Right atrium auricular region (tissue), 2 donors: ENCODE measurements at regions not wholly inside any gene's neighbourhood (a gene's known extent, or its start where the extent isn't known, plus 50 kb on each side); places are given as distances from the start of the nearest gene placed in this dataset.

Experiments
- DNase-seq: peaks from one replicate; pipeline ENCODE4 v3.0.0-alpha.2; 2019; ENCODE audit warnings: low spot score
- H3K27ac ChIP-seq, 2 donors: fragments of 200-600 bp; sonication (generic); 1 replicate in 1 of 2; 2 replicates in 1 of 2; pipeline ENCODE4 v1.5.1; 2016 to 2019
- H3K27me3 ChIP-seq, 2 donors: fragments of 200-600 bp; sonication (generic); one replicate each; pipeline versions ENCODE4 v1.5.1 to v1.6.0; 2017 to 2019
- H3K36me3 ChIP-seq: fragments of 200-600 bp; sonication (generic); one replicate; pipeline ENCODE4 v1.5.1; 2016
- H3K4me1 ChIP-seq, 2 donors: fragments of 200-600 bp; sonication (generic); one replicate each; pipeline versions ENCODE4 v1.5.1 to v1.6.0; 2017 to 2019
- H3K4me3 ChIP-seq, 2 donors: fragments of 200-600 bp; sonication (generic); 1 replicate in 1 of 2; 2 replicates in 1 of 2; pipeline ENCODE4 v1.5.1; 2017 to 2019; ENCODE audit warnings: mild to moderate bottlenecking in 1 of 2, moderate library complexity in 1 of 2
- H3K9me3 ChIP-seq, 2 donors: fragments of 200-600 bp; sonication (generic); one replicate each; pipeline ENCODE4 v1.5.1; 2019
- TF ChIP-seq, protein P1 (sequence below), 2 donors: fragments of 200-600 bp; sonication (generic); IDR thresholded peaks; one replicate each; pipeline ENCODE4 v1.5.1; 2019; ENCODE audit warnings: antibody characterized with exemption in 2 of 2

DNA sequence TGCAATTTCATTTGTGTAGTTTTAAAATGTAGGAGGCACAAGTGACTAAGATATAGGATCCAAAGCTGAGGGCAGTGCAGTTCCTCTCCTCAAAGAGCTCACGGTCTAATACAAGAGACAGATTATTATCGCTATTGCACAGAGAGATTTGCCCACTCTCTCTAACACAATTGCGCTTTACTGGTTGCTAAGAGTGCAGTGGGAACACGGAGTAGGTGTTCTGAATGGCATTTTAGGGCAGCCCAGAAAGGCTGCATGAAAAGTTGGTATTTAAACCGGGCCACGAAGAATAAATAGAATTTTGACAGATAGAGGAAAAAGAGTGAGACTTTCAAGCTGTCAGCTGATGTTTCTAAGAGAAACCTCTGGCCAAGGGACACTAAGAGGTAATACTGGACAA is 79.5 kb downstream of the BLID start:
- H3K4me3 ChIP-seq, result no peak overlapping the region
- no peak for DNase-seq
- no peaks in the 10 kb centered on the region for H3K36me3 ChIP-seq
- H3K27me3 ChIP-seq, result no peaks in the 10 kb centered on the region
- peaks cover 0 to 10% of the 10 kb centered on the region in 2 donors for H3K4me1 ChIP-seq
- TF ChIP-seq, protein P1, sequence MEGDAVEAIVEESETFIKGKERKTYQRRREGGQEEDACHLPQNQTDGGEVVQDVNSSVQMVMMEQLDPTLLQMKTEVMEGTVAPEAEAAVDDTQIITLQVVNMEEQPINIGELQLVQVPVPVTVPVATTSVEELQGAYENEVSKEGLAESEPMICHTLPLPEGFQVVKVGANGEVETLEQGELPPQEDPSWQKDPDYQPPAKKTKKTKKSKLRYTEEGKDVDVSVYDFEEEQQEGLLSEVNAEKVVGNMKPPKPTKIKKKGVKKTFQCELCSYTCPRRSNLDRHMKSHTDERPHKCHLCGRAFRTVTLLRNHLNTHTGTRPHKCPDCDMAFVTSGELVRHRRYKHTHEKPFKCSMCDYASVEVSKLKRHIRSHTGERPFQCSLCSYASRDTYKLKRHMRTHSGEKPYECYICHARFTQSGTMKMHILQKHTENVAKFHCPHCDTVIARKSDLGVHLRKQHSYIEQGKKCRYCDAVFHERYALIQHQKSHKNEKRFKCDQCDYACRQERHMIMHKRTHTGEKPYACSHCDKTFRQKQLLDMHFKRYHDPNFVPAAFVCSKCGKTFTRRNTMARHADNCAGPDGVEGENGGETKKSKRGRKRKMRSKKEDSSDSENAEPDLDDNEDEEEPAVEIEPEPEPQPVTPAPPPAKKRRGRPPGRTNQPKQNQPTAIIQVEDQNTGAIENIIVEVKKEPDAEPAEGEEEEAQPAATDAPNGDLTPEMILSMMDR (IDR thresholded peaks at IDR 0.05), result no peak
- H3K27ac ChIP-seq, result no peak overlapping the region
- no peaks in the 10 kb centered on the region for H3K9me3 ChIP-seq

DNA sequence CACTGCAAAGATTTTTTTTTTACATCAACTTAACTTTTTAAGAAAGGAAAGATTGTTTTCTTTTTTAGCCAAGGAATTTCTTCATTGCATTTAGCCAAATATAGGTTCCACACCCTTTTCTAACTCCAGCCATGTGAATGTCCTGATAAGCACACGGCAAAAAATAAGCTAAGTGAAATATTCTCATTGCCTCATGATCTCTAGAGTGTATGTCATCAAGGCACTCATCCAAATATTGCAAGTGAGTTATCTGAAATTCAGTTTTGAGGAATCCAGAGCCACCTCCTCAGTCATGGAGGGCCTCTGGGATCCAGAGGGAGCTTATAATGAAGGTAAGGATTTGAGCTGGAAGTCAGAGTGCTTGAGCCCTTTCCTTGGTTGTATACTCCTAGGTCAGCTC is 80.0 kb downstream of the BLID start:
- Histone ChIP-seq H3K36me3 (no peaks in the 10 kb centered on the region), H3K27ac (no peak overlapping the region)

DNA sequence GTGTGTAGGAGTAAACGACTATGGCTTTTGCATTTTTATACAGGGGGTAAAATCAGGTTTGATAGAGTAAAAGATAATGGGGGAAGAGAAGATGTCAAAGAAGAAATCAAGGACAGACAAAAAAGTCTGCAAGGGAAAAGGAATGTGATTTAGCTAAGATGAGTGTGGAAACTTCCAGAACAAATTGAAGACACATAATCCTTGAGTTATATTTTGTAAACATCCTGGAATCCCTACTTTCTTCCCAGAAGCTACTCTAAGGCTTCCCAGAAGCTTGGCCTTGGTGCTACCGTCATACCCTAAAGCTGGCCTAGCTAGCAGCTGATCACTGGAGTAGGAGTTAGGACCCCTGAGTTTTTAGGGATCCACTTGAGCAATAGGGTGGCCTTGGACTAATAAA is 82.4 kb downstream of the BLID start:
- no peak overlapping the region for H3K27ac ChIP-seq
- H3K36me3 ChIP-seq, result no peaks in the 10 kb centered on the region
- no peaks in the 10 kb centered on the region for H3K27me3 ChIP-seq
- DNase-seq, result no peak
- TF ChIP-seq, protein P1 (IDR thresholded peaks at IDR 0.05), result no peak
- H3K4me1 ChIP-seq, result peaks cover 0 to 10% of the 10 kb centered on the region in 2 donors
- H3K9me3 ChIP-seq, result no peaks in the 10 kb centered on the region
- H3K4me3 ChIP-seq, result no peak overlapping the region

More for the DNA sequence above, 80.0 kb downstream of the BLID start:
- DNase-seq, result no peak
- TF ChIP-seq, protein P1 (IDR thresholded peaks at IDR 0.05), result no peak
- Histone ChIP-seq H3K4me3 (no peak overlapping the region), H3K9me3 (no peaks in the 10 kb centered on the region), H3K27me3 (no peaks in the 10 kb centered on the region), H3K4me1 (peaks cover 0 to 10% of the 10 kb centered on the region in 2 donors)

DNA sequence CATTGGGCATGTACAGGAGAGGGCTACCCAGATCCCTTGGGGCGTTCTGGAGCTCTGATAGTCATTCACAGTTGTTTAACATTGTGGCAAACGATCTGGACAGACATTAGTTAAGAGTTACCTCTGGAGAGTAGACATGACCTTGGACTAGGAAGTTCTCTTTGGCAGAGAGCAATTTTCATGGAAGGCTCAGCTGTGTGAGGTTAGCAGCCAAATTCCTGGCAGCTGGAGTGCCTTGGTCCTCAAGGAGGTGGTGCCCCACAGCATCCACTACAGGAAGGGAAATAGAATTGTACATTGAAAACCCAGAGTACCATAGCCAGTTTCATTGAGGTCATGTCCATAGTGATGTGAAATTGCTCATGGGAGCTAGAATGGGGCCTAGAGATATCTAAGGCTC is 82.8 kb downstream of the BLID start:
- H3K4me1 ChIP-seq, result peaks cover 0 to 10% of the 10 kb centered on the region in 2 donors
- TF ChIP-seq, protein P1 (IDR thresholded peaks at IDR 0.05), result no peak
- H3K4me3 ChIP-seq, result no peak overlapping the region
- no peak overlapping the region for H3K27ac ChIP-seq
- DNase-seq, result no peak
- H3K9me3 ChIP-seq, result no peaks in the 10 kb centered on the region
- H3K27me3 ChIP-seq, result no peaks in the 10 kb centered on the region
- no peaks in the 10 kb centered on the region for H3K36me3 ChIP-seq

DNA sequence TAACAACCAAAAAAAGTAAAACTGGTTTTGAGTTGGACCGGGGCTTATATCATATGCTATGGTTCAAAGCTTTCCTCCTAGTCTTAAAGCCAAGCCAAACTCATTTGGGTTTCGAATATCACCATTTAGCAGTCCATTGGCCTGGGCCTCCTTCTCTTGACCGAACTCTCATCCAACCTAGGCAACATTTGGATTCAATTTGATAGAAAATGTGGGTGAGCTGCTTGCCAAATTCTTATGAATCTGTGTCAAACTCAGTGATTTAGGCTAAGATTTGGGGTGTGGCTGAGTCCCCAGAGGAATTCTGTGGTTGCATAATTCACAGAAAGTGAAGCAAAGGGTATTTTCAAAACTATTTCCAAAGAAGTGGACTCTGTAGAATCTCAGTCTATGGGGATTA is 83.7 kb downstream of the BLID start:
- H3K36me3 ChIP-seq, result no peaks in the 10 kb centered on the region
- H3K27ac ChIP-seq, result no peak overlapping the region
- TF ChIP-seq, protein P1 (IDR thresholded peaks at IDR 0.05), result no peak
- H3K9me3 ChIP-seq, result no peaks in the 10 kb centered on the region
- peaks cover 0 to 10% of the 10 kb centered on the region in 2 donors for H3K4me1 ChIP-seq
- no peak overlapping the region for H3K4me3 ChIP-seq
- no peaks in the 10 kb centered on the region for H3K27me3 ChIP-seq
- DNase-seq, result no peak

DNA sequence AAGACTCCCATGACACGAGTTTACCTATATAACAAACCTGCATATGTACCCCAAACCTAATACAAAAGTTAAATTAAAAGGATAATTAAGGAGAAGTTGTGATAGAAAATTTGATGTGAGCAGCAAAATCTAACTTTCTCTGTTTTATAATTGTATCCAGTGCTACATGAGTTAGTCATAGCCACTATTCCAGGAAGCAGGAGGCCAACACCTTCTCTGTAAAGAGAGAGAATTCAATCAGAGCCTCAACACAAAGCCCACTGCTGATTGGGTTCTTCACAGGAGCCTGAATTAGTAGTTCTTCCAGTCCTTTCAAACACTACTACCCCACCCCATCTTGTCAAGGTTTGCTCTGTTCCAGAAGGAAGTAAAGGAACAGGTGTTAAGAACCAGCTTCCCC is 84.2 kb downstream of the BLID start:
- Histone ChIP-seq H3K36me3 (no peaks in the 10 kb centered on the region), H3K27ac (no peak overlapping the region), H3K4me1 (peaks cover 0 to 10% of the 10 kb centered on the region in 2 donors), H3K4me3 (no peak overlapping the region), H3K9me3 (no peaks in the 10 kb centered on the region), H3K27me3 (no peaks in the 10 kb centered on the region)
- TF ChIP-seq, protein P1 (IDR thresholded peaks at IDR 0.05), result no peak
- no peak for DNase-seq
